Transverse colon (tissue), 3 donors: ENCODE measurements at regions not wholly inside any gene's neighbourhood (a gene's known extent, or its start where the extent isn't known, plus 50 kb on each side); places are given as distances from the start of the nearest gene placed in this dataset.

ENCODE experiments used
- CTCF ChIP-seq, 5 experiments: fragments of 200-600 bp in 3 of 5; fragments of 450-650 bp in 2 of 5; sonication (generic) in 3 of 5; IDR thresholded peaks; 1 replicate in 2 of 5; 2 replicates in 3 of 5; pipeline ENCODE4 v1.5.1; 2016 to 2017; ENCODE audit warnings: antibody characterized with exemption in 5 of 5, inconsistent platforms in 3 of 5, mild to moderate bottlenecking in 2 of 5, moderate library complexity in 1 of 5
- POLR2A ChIP-seq: fragments of 450-650 bp; IDR thresholded peaks from one replicate; pipeline ENCODE4 v1.6.1; 2016; ENCODE audit warnings: antibody characterized with exemption, mild to moderate bottlenecking, moderate library complexity

- TF ChIP-seq CTCF (IDR thresholded peaks at IDR 0.05) (no peak), POLR2A (no peak)
These were observed 295.9 kb downstream of the SMARCA1 start for GRCh38 chrX:129227366-129227765.
